ENCODE measurements at regions not wholly inside any gene's neighbourhood (a gene's known extent, or its start where the extent isn't known, plus 50 kb on each side); places are given as distances from the start of the nearest gene placed in this dataset.

- no peak for DNase-seq (ENCODE audit: low spot score)
- no peak overlapping the region for H3K4me3 Mint-ChIP-seq (ENCODE audit: unreplicated experiment)
- no peak for TF ChIP-seq CTCF (IDR thresholded peaks at IDR 0.05)
Measured at GRCh38 chr5:111582451-111582850, 70.1 kb upstream of the STARD4 start.

GRCh38 chr5:111580956-111581355, 68.6 kb upstream of the STARD4 start:
- Mint-ChIP-seq H3K27me3 (ENCODE audit: low read depth) (no peaks in the 10 kb centered on the region), H3K9me3 (ENCODE audit: low read depth) (peaks cover 7% of the 10 kb centered on the region)
- DNase-seq (ENCODE audit: low spot score): no peak

More at GRCh38 chr5:111582451-111582850, 70.1 kb upstream of the STARD4 start:
- Mint-ChIP-seq H3K27me3 (ENCODE audit: low read depth) (no peaks in the 10 kb centered on the region), H3K9me3 (ENCODE audit: low read depth) (peaks cover 7% of the 10 kb centered on the region), H3K4me1 (ENCODE audit: low read depth) (peaks cover 12% of the 10 kb centered on the region), H3K36me3 (ENCODE audit: low read depth) (peaks cover 5% of the 10 kb centered on the region), H3K27ac (ENCODE audit: unreplicated experiment) (no peak overlapping the region)

GRCh38 chr5:111574311-111574710, 62.0 kb upstream of the STARD4 start:
- H3K9me3 Mint-ChIP-seq (ENCODE audit: low read depth): peaks cover 18% of the 10 kb centered on the region
- no peaks in the 10 kb centered on the region for H3K4me1 Mint-ChIP-seq (ENCODE audit: low read depth)
- no peak overlapping the region for H3K4me3 Mint-ChIP-seq (ENCODE audit: unreplicated experiment)
- no peak for DNase-seq (ENCODE audit: low spot score)
- H3K27ac Mint-ChIP-seq (ENCODE audit: unreplicated experiment): no peak overlapping the region
- peaks cover 5% of the 10 kb centered on the region for H3K36me3 Mint-ChIP-seq (ENCODE audit: low read depth)
- no peaks in the 10 kb centered on the region for H3K27me3 Mint-ChIP-seq (ENCODE audit: low read depth)
- no peak for TF ChIP-seq CTCF (IDR thresholded peaks at IDR 0.05)

More at GRCh38 chr5:111580956-111581355, 68.6 kb upstream of the STARD4 start:
- Mint-ChIP-seq H3K4me1 (ENCODE audit: low read depth) (peaks cover 12% of the 10 kb centered on the region), H3K36me3 (ENCODE audit: low read depth) (peaks cover 5% of the 10 kb centered on the region), H3K4me3 (ENCODE audit: unreplicated experiment) (no peak overlapping the region), H3K27ac (ENCODE audit: unreplicated experiment) (no peak overlapping the region)
- no peak for TF ChIP-seq CTCF (IDR thresholded peaks at IDR 0.05)

- H3K27ac Mint-ChIP-seq (ENCODE audit: unreplicated experiment): no peak overlapping the region
- H3K4me1 Mint-ChIP-seq (ENCODE audit: low read depth): no peaks in the 10 kb centered on the region
- DNase-seq (ENCODE audit: low spot score): no peak
- TF ChIP-seq CTCF (IDR thresholded peaks at IDR 0.05): no peak
- H3K36me3 Mint-ChIP-seq (ENCODE audit: low read depth): peaks cover 7% of the 10 kb centered on the region
- H3K27me3 Mint-ChIP-seq (ENCODE audit: low read depth): no peaks in the 10 kb centered on the region
- no peak overlapping the region for H3K4me3 Mint-ChIP-seq (ENCODE audit: unreplicated experiment)
- peaks cover 25% of the 10 kb centered on the region for H3K9me3 Mint-ChIP-seq (ENCODE audit: low read depth)
Measured at GRCh38 chr5:111572561-111572960, 60.2 kb upstream of the STARD4 start.

GRCh38 chr5:111563031-111563822, 50.9 kb upstream of the STARD4 start:
- TF ChIP-seq CTCF (IDR thresholded peaks at IDR 0.05): no peak
- H3K4me1 Mint-ChIP-seq (ENCODE audit: low read depth): peaks cover 10% of the 10 kb centered on the region
- no peak for DNase-seq (ENCODE audit: low spot score)
- no peaks in the 10 kb centered on the region for H3K27me3 Mint-ChIP-seq (ENCODE audit: low read depth)
- peaks cover 15% of the 10 kb centered on the region for H3K36me3 Mint-ChIP-seq (ENCODE audit: low read depth)
- H3K27ac Mint-ChIP-seq (ENCODE audit: unreplicated experiment): no peak overlapping the region
- H3K4me3 Mint-ChIP-seq (ENCODE audit: unreplicated experiment): no peak overlapping the region
- peaks cover 18% of the 10 kb centered on the region for H3K9me3 Mint-ChIP-seq (ENCODE audit: low read depth)

Measured in chondrocyte (in vitro differentiated cells).